ENCODE measurements at regions not wholly inside any gene's neighbourhood (a gene's known extent, or its start where the extent isn't known, plus 50 kb on each side); places are given as distances from the start of the nearest gene placed in this dataset.
A peak's percentile ranks its signal among the peaks of the same experiment; 100 is the strongest.

- no peak for TF ChIP-seq CTCF (IDR thresholded peaks at IDR 0.05; ENCODE audit: insufficient read depth, low read length, poor library complexity, severe bottlenecking)
- DNase-seq (ENCODE audit: extremely low read depth, insufficient read length) = peak; percentile 6
- Histone ChIP-seq H3K4me3 (replicated peaks; ENCODE audit: low read depth, low read length) (no peak overlapping the region), H3K27me3 (replicated peaks; ENCODE audit: control insufficient read depth, insufficient read depth, low read length) (no peaks in the 10 kb centered on the region), H3K36me3 (ENCODE audit: control insufficient read depth, insufficient read depth, low read length) (no peaks in the 10 kb centered on the region)
Measured at GRCh38 chr4:182093431-182093831, 149.8 kb upstream of the TENM3 start.

- Histone ChIP-seq H3K27me3 (replicated peaks; ENCODE audit: control insufficient read depth, insufficient read depth, low read length) (no peaks in the 10 kb centered on the region), H3K36me3 (ENCODE audit: control insufficient read depth, insufficient read depth, low read length) (no peaks in the 10 kb centered on the region), H3K4me3 (replicated peaks; ENCODE audit: low read depth, low read length) (no peak overlapping the region)
- no peak for DNase-seq (ENCODE audit: extremely low read depth, insufficient read length)
- no peak for TF ChIP-seq CTCF (IDR thresholded peaks at IDR 0.05; ENCODE audit: insufficient read depth, low read length, poor library complexity, severe bottlenecking)
Measured at GRCh38 chr4:182093935-182094334, 149.3 kb upstream of the TENM3 start.

- no peak for TF ChIP-seq CTCF (IDR thresholded peaks at IDR 0.05; ENCODE audit: insufficient read depth, low read length, poor library complexity, severe bottlenecking)
- Histone ChIP-seq H3K36me3 (ENCODE audit: control insufficient read depth, insufficient read depth, low read length) (no peaks in the 10 kb centered on the region), H3K27me3 (replicated peaks; ENCODE audit: control insufficient read depth, insufficient read depth, low read length) (no peaks in the 10 kb centered on the region), H3K4me3 (replicated peaks; ENCODE audit: low read depth, low read length) (no peak overlapping the region)
- no peak for DNase-seq (ENCODE audit: extremely low read depth, insufficient read length)
Measured at GRCh38 chr4:182101618-182102017, 141.6 kb upstream of the TENM3 start.

GRCh38 chr4:182102576-182102975, 140.6 kb upstream of the TENM3 start:
- no peak overlapping the region for H3K4me3 ChIP-seq (replicated peaks; ENCODE audit: low read depth, low read length)
- DNase-seq (ENCODE audit: extremely low read depth, insufficient read length) = no peak
- H3K27me3 ChIP-seq (replicated peaks; ENCODE audit: control insufficient read depth, insufficient read depth, low read length) = no peaks in the 10 kb centered on the region
- TF ChIP-seq CTCF (IDR thresholded peaks at IDR 0.05; ENCODE audit: insufficient read depth, low read length, poor library complexity, severe bottlenecking) = no peak
- H3K36me3 ChIP-seq (ENCODE audit: control insufficient read depth, insufficient read depth, low read length) = no peaks in the 10 kb centered on the region

GRCh38 chr4:182103614-182104319, 139.4 kb upstream of the TENM3 start:
- TF ChIP-seq CTCF (IDR thresholded peaks at IDR 0.05; ENCODE audit: insufficient read depth, low read length, poor library complexity, severe bottlenecking) = no peak
- no peak overlapping the region for H3K4me3 ChIP-seq (replicated peaks; ENCODE audit: low read depth, low read length)
- no peak for DNase-seq (ENCODE audit: extremely low read depth, insufficient read length)

GRCh38 chr4:182105416-182105815, 137.8 kb upstream of the TENM3 start:
- Histone ChIP-seq H3K27me3 (replicated peaks; ENCODE audit: control insufficient read depth, insufficient read depth, low read length) (no peaks in the 10 kb centered on the region), H3K4me3 (replicated peaks; ENCODE audit: low read depth, low read length) (no peak overlapping the region), H3K36me3 (ENCODE audit: control insufficient read depth, insufficient read depth, low read length) (no peaks in the 10 kb centered on the region)
- TF ChIP-seq CTCF (IDR thresholded peaks at IDR 0.05; ENCODE audit: insufficient read depth, low read length, poor library complexity, severe bottlenecking) = no peak
- no peak for DNase-seq (ENCODE audit: extremely low read depth, insufficient read length)

More at GRCh38 chr4:182103614-182104319, 139.4 kb upstream of the TENM3 start:
- no peaks in the 10 kb centered on the region for H3K27me3 ChIP-seq (replicated peaks; ENCODE audit: control insufficient read depth, insufficient read depth, low read length)
- H3K36me3 ChIP-seq (ENCODE audit: control insufficient read depth, insufficient read depth, low read length) = no peaks in the 10 kb centered on the region
